Tibial nerve (tissue), 3 donors: ENCODE measurements at regions not wholly inside any gene's neighbourhood (a gene's known extent, or its start where the extent isn't known, plus 50 kb on each side); places are given as distances from the start of the nearest gene placed in this dataset.

Experiments used
- CTCF ChIP-seq, 5 experiments: fragments of 200-600 bp in 3 of 5; fragments of 450-650 bp in 2 of 5; sonication (generic) in 3 of 5; IDR thresholded peaks; one replicate each; pipeline ENCODE4 v1.5.1; 2016 to 2019; ENCODE audit warnings: antibody characterized with exemption in 5 of 5, mild to moderate bottlenecking in 3 of 5, moderate library complexity in 2 of 5
- POLR2A ChIP-seq, 2 donors: fragments of 450-650 bp; IDR thresholded peaks; one replicate each; pipeline ENCODE4 v1.6.1; 2017; ENCODE audit warnings: antibody characterized with exemption in 2 of 2, mild to moderate bottlenecking in 2 of 2, moderate library complexity in 2 of 2

- TF ChIP-seq CTCF (IDR thresholded peaks at IDR 0.05), result no peak
- no peak for TF ChIP-seq POLR2A (IDR thresholded peaks at IDR 0.05)
Observed at GRCh38 chr5:124139477-124139876, 607.0 kb downstream of the ZNF608 start.
